SU-DHL-6 (cell line): ENCODE measurements at regions not wholly inside any gene's neighbourhood (a gene's known extent, or its start where the extent isn't known, plus 50 kb on each side); places are given as distances from the start of the nearest gene placed in this dataset.

Experiments used
- H2AFZ ChIP-seq: fragments of 200-600 bp; sonication (generic); 2 replicates; pipeline ENCODE4 v1.6.1; 2014; ENCODE audit warnings: low read depth, mild to moderate bottlenecking, moderate library complexity, mixed read lengths, antibody characterized with exemption, low read length; ENCODE audit not compliant: severe bottlenecking
- H3F3A ChIP-seq: fragments of 200-600 bp; shearing (Covaris generic); 2 replicates; pipeline ENCODE4 v1.6.0; 2016; ENCODE audit warnings: antibody characterized with exemption, mild to moderate bottlenecking; ENCODE audit not compliant: insufficient read depth
- H3K27ac ChIP-seq: fragments of 200-600 bp; sonication (generic); 2 replicates; pipeline ENCODE4 v1.5.1; 2016; ENCODE audit warnings: low read depth, mild to moderate bottlenecking, low read length, moderate library complexity, mixed read lengths
- H3K27me3 ChIP-seq: fragments of 200-600 bp; sonication (generic), shearing (Covaris generic); 2 replicates; pipeline ENCODE4 v1.6.0; 2014; ENCODE audit warnings: mild to moderate bottlenecking, low read length
- H3K36me3 ChIP-seq: fragments of 200-600 bp; sonication (generic); 2 replicates; pipeline ENCODE4 v1.6.1; 2014; ENCODE audit warnings: mild to moderate bottlenecking, low read length, mixed read lengths
- H3K4me2 ChIP-seq: fragments of 300-600, 200-600 bp; shearing (Covaris generic), sonication (generic); 2 replicates; pipeline ENCODE4 v1.6.0; 2014; ENCODE audit warnings: low read length, low read depth, mild to moderate bottlenecking; ENCODE audit not compliant: poor library complexity, severe bottlenecking
- H3K4me3 ChIP-seq: fragments of 200-600 bp; sonication (generic); 2 replicates; pipeline ENCODE4 v1.5.1; 2014; ENCODE audit warnings: antibody characterized with exemption, low read length, mild to moderate bottlenecking, mixed read lengths; ENCODE audit not compliant: insufficient read depth, poor library complexity, severe bottlenecking
- H3K79me2 ChIP-seq: fragments of 200-600 bp; sonication (generic); 2 replicates; pipeline ENCODE4 v1.6.1; 2014; ENCODE audit warnings: mild to moderate bottlenecking, low read length, moderate library complexity; ENCODE audit not compliant: insufficient read depth
- H3K9ac ChIP-seq: fragments of 200-600 bp; sonication (generic); 2 replicates; pipeline ENCODE4 v1.7.0; 2014; ENCODE audit warnings: mild to moderate bottlenecking, low read length
- H3K9me2 ChIP-seq: fragments of 200-600 bp; sonication (generic); replicated peaks from 2 replicates; pipeline ENCODE4 v1.6.1; 2014; ENCODE audit warnings: low read length; ENCODE audit not compliant: insufficient read depth
- H3K9me3 ChIP-seq: fragments of 200-600 bp; sonication (generic); 2 replicates; pipeline ENCODE4 v1.6.1; 2014; ENCODE audit warnings: low read length, mixed read lengths; ENCODE audit not compliant: insufficient read depth
- H4K20me1 ChIP-seq: fragments of 200-600 bp; sonication (generic); 2 replicates; pipeline ENCODE4 v1.6.1; 2014; ENCODE audit warnings: low read depth, mild to moderate bottlenecking, antibody characterized with exemption, low read length, moderate library complexity, mixed read lengths
- CTCF ChIP-seq: fragments of 200-600 bp; sonication (generic); IDR thresholded peaks from one replicate; pipeline ENCODE4 v1.5.1; 2017; ENCODE audit warnings: antibody characterized with exemption, mild to moderate bottlenecking, low read length, moderate library complexity; ENCODE audit not compliant: insufficient read depth, poor library complexity, severe bottlenecking
- EZH2phosphoT487 ChIP-seq: fragments of 200-600 bp; sonication (generic), shearing (Covaris generic); conservative IDR thresholded peaks from 2 replicates; pipeline ENCODE4 v1.6.1; 2018; ENCODE audit warnings: mild to moderate bottlenecking, antibody characterized with exemption, low read length, moderate library complexity, mixed read lengths

DNA sequence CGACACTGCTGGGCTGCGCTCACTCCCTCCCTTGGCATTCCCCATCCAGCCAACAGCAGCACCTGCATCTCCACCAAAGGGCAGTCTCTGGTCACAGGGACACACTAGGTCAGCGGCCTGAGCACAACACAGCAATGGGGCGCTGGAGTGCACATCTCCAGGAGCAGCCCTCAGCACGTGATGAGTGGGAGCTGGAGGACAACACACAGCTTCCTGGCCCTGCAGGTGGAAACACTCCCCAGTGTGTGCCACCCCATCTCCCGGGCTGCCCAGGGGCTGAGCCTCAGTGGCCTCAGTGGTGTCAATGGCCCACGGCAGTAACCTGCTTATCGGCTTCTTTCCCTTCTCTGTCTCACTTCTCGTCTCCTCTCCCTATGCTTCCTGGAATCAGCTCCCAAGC, 96.8 kb upstream of the VSTM2B start:
- H3K36me3 ChIP-seq: no peaks in the 10 kb centered on the region
- no peaks in the 10 kb centered on the region for H4K20me1 ChIP-seq
- H3K4me2 ChIP-seq: no peak overlapping the region
- no peaks in the 10 kb centered on the region for H3K9me3 ChIP-seq
- TF ChIP-seq EZH2phosphoT487 (no peak), CTCF (no peak)
- no peak overlapping the region for H3K27ac ChIP-seq
- H3F3A ChIP-seq: no peaks in the 10 kb centered on the region
- no peaks in the 10 kb centered on the region for H3K9me2 ChIP-seq
- H3K79me2 ChIP-seq: no peaks in the 10 kb centered on the region
- H3K27me3 ChIP-seq: no peaks in the 10 kb centered on the region
- no peak overlapping the region for H3K4me3 ChIP-seq
- H2AFZ ChIP-seq: no peak overlapping the region
- H3K9ac ChIP-seq: no peak overlapping the region

DNA sequence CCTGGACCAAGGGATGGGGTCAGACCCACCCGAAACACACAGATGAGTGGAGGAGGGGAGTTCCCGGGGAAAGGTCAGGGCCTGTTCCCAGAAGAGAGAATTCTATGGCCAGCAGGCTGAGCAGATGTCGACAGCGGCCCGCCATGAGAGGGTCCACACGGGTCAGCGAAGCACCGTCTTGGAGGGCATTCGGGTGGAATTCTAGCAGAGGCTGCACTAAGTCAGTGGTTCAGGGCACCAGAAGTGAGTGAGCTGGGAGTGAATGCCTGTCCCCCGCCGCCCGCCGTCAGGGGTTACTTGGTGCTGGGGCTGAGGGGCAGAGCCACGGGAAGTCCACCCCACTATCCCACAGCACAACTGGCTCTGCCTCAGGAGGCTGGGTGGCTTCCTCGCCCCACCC, 96.2 kb upstream of the VSTM2B start:
- TF ChIP-seq EZH2phosphoT487 (no peak), CTCF (no peak)
- Histone ChIP-seq H2AFZ (no peak overlapping the region), H3K79me2 (no peaks in the 10 kb centered on the region), H3K9me3 (no peaks in the 10 kb centered on the region), H3K27ac (no peak overlapping the region), H3K9me2 (no peaks in the 10 kb centered on the region), H3K4me3 (no peak overlapping the region), H4K20me1 (no peaks in the 10 kb centered on the region), H3K36me3 (no peaks in the 10 kb centered on the region), H3K9ac (no peak overlapping the region), H3K27me3 (no peaks in the 10 kb centered on the region), H3F3A (no peaks in the 10 kb centered on the region), H3K4me2 (no peak overlapping the region)

DNA sequence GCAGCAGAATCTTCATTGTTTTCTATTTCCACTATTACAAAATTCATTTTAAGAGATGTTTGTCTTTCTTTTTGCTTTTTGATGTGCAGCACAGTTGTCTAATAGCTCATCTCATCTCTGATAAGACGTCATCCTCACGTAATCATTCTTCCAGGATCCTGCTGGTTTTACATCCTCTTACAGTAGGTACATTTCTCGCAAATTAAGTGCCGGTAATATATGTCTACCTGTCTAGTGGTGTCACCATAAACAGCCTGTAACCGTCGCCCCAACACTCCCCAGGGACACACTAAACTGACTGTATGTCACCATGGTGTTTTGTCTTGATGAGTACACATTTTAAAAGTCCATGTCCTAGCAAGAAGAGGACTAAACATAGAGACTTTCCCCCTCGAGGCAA, 94.5 kb upstream of the VSTM2B start:
- Histone ChIP-seq H3K4me2 (no peak overlapping the region), H3K9me3 (no peaks in the 10 kb centered on the region), H3K4me3 (no peak overlapping the region), H3K36me3 (no peaks in the 10 kb centered on the region), H4K20me1 (no peaks in the 10 kb centered on the region), H3K27me3 (no peaks in the 10 kb centered on the region), H3K9me2 (no peaks in the 10 kb centered on the region), H2AFZ (no peak overlapping the region), H3K79me2 (no peaks in the 10 kb centered on the region), H3K9ac (no peak overlapping the region), H3K27ac (no peak overlapping the region), H3F3A (no peaks in the 10 kb centered on the region)
- TF ChIP-seq CTCF (no peak), EZH2phosphoT487 (no peak)

DNA sequence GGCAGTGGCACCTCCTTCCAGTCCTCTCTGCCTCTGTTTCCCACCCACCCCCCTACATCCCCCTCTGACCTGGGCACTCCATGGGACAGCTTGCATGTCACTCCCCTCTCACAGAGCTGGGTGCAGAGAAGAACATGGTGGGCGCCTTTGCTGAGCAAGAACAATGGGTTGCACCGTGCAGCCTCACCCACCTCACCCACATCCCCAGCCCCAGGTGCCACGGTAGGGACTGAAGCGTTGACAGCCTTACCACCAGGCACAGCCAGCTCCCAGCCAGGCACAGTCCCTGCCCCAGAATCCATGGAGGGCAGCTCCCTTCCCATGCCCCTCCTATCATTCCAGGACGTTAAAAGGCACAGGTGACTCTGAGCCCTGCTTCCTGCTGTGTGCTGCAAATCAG, 93.1 kb upstream of the VSTM2B start:
- TF ChIP-seq CTCF (no peak), EZH2phosphoT487 (no peak)
- Histone ChIP-seq H3K27me3 (no peaks in the 10 kb centered on the region), H3K9me2 (no peaks in the 10 kb centered on the region), H3F3A (no peaks in the 10 kb centered on the region), H3K36me3 (no peaks in the 10 kb centered on the region), H3K9me3 (no peaks in the 10 kb centered on the region), H3K9ac (no peak overlapping the region), H3K79me2 (no peaks in the 10 kb centered on the region), H3K27ac (no peak overlapping the region), H3K4me2 (no peak overlapping the region), H4K20me1 (no peaks in the 10 kb centered on the region), H3K4me3 (no peak overlapping the region), H2AFZ (no peak overlapping the region)
